ENCODE measurements at regions not wholly inside any gene's neighbourhood (a gene's known extent, or its start where the extent isn't known, plus 50 kb on each side); places are given as distances from the start of the nearest gene placed in this dataset.

- no peak for DNase-seq
- Histone ChIP-seq H3K27ac (ENCODE audit: low read depth, low read length) (no peak overlapping the region), H3K36me3 (ENCODE audit: insufficient read depth, low read length) (no peaks in the 10 kb centered on the region), H3K27me3 (ENCODE audit: insufficient read depth, low read length, poor library complexity, severe bottlenecking) (no peaks in the 10 kb centered on the region), H3K4me1 (ENCODE audit: insufficient read depth, low read length) (no peaks in the 10 kb centered on the region), H3K4me3 (ENCODE audit: low read length) (no peak overlapping the region), H3K9me3 (ENCODE audit: low read length) (no peaks in the 10 kb centered on the region)
- Mint-ChIP-seq H3K4me3 (no peak overlapping the region), H3K27me3 (peaks cover 8 to 41% of the 10 kb centered on the region in 2 donors), H3K9me3 (no peaks in the 10 kb centered on the region), H3K27ac (no peak overlapping the region), H3K4me1 (no peaks in the 10 kb centered on the region), H3K36me3 (no peaks in the 10 kb centered on the region)
- ChIA-PET CTCF (interaction anchor here (2.0 kb wide), 1 partner anchor 13 kb away, joined by 6 read pairs; no protein-coding TSS in a partner anchor), POLR2A (no interaction called here)
Observed at GRCh38 chr11:32039149-32039548, 51.7 kb upstream of the RCN1 start.

- Histone ChIP-seq H3K27ac (ENCODE audit: low read depth, low read length) (no peak overlapping the region), H3K36me3 (ENCODE audit: insufficient read depth, low read length) (no peaks in the 10 kb centered on the region), H3K4me1 (ENCODE audit: insufficient read depth, low read length) (no peaks in the 10 kb centered on the region), H3K4me3 (ENCODE audit: low read length) (no peak overlapping the region), H3K27me3 (ENCODE audit: insufficient read depth, low read length, poor library complexity, severe bottlenecking) (no peaks in the 10 kb centered on the region), H3K9me3 (ENCODE audit: low read length) (no peaks in the 10 kb centered on the region)
- Mint-ChIP-seq H3K27ac (no peak overlapping the region), H3K9me3 (no peaks in the 10 kb centered on the region), H3K27me3 (peaks cover 14 to 48% of the 10 kb centered on the region in 2 donors), H3K4me1 (peaks cover 0 to 8% (median 0%) of the 10 kb centered on the region in 3 donors), H3K36me3 (no peaks in the 10 kb centered on the region), H3K4me3 (no peak overlapping the region)
- DNase-seq, result no peak
- ChIA-PET CTCF (no interaction called here), POLR2A (no interaction called here)
Observed at GRCh38 chr11:32034680-32035079, 56.2 kb upstream of the RCN1 start.

- H3K27me3 ChIP-seq (ENCODE audit: insufficient read depth, low read length, poor library complexity, severe bottlenecking), result no peaks in the 10 kb centered on the region
- CTCF ChIA-PET, result no interaction called here
- no peak overlapping the region for H3K27ac ChIP-seq (ENCODE audit: low read depth, low read length)
- no peak overlapping the region for H3K4me3 ChIP-seq (ENCODE audit: low read length)
- no peak overlapping the region for H3K27ac Mint-ChIP-seq
- no peak overlapping the region for H3K4me3 Mint-ChIP-seq
- no peaks in the 10 kb centered on the region for H3K9me3 Mint-ChIP-seq
- H3K36me3 ChIP-seq (ENCODE audit: insufficient read depth, low read length), result no peaks in the 10 kb centered on the region
- no peaks in the 10 kb centered on the region for H3K4me1 ChIP-seq (ENCODE audit: insufficient read depth, low read length)
- H3K9me3 ChIP-seq (ENCODE audit: low read length), result no peaks in the 10 kb centered on the region
- peaks cover 15 to 48% of the 10 kb centered on the region in 2 donors for H3K27me3 Mint-ChIP-seq
- DNase-seq, result no peak
- H3K36me3 Mint-ChIP-seq, result no peaks in the 10 kb centered on the region
- peaks cover 0 to 8% (median 0%) of the 10 kb centered on the region in 3 donors for H3K4me1 Mint-ChIP-seq
- POLR2A ChIA-PET, result no interaction called here
Observed at GRCh38 chr11:32034149-32034548, 56.7 kb upstream of the RCN1 start.

DNA sequence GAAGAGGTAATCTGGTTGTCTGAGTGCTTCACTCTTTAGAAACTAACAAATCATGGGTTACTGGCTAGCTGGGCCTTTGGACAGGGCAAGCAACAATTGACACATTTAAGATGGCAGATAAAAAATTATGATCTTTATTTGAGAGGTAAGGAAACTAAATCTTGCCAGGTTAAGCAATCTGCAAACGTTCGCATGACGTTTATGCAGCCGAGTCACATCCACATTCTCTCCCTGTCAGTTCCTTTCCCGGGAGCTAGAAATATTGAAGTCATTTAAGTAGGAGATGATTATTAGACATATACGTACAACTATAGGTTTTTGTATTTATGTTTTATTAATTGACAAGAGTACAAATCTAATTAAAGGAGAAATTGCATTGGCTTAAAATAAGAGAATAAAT is 57.4 kb upstream of the RCN1 start:
- no peak overlapping the region for H3K4me3 Mint-ChIP-seq
- DNase-seq, result no peak
- Histone ChIP-seq H3K4me3 (ENCODE audit: low read length) (no peak overlapping the region), H3K4me1 (ENCODE audit: insufficient read depth, low read length) (no peaks in the 10 kb centered on the region), H3K36me3 (ENCODE audit: insufficient read depth, low read length) (no peaks in the 10 kb centered on the region), H3K27ac (ENCODE audit: low read depth, low read length) (no peak overlapping the region), H3K27me3 (ENCODE audit: insufficient read depth, low read length, poor library complexity, severe bottlenecking) (no peaks in the 10 kb centered on the region), H3K9me3 (ENCODE audit: low read length) (no peaks in the 10 kb centered on the region)
- peaks cover 0 to 8% (median 0%) of the 10 kb centered on the region in 3 donors for H3K4me1 Mint-ChIP-seq
- CTCF ChIA-PET, result no interaction called here
- H3K36me3 Mint-ChIP-seq, result no peaks in the 10 kb centered on the region
- POLR2A ChIA-PET, result no interaction called here
- H3K27me3 Mint-ChIP-seq, result peaks cover 18 to 47% of the 10 kb centered on the region in 2 donors
- H3K9me3 Mint-ChIP-seq, result no peaks in the 10 kb centered on the region
- H3K27ac Mint-ChIP-seq, result no peak overlapping the region

DNA sequence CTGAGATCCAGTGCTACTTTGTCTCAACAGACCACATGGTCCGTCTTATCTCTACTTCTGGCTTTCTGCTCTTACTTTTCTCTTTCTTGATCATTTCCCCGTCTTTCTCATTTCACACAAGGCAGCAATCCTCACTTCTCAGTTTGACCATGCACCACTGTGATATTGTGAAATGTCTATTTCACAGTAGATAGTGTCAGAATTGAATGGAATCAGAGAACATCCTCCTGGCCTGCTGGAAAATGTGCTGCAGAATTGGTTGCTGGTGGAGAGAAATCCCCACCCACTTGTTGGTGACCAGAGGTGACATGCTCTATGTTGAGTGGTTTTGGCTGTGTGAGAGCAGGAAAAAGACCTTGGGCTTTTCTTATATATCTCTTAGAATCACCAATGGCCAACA is 57.8 kb upstream of the RCN1 start:
- H3K4me3 ChIP-seq (ENCODE audit: low read length), result no peak overlapping the region
- ChIA-PET CTCF (no interaction called here), POLR2A (no interaction called here)
- no peak overlapping the region for H3K27ac Mint-ChIP-seq
- H3K36me3 ChIP-seq (ENCODE audit: insufficient read depth, low read length), result no peaks in the 10 kb centered on the region
- H3K9me3 ChIP-seq (ENCODE audit: low read length), result no peaks in the 10 kb centered on the region
- no peak overlapping the region for H3K4me3 Mint-ChIP-seq
- H3K27me3 Mint-ChIP-seq, result peaks cover 16 to 43% of the 10 kb centered on the region in 2 donors
- no peak for DNase-seq
- no peaks in the 10 kb centered on the region for H3K27me3 ChIP-seq (ENCODE audit: insufficient read depth, low read length, poor library complexity, severe bottlenecking)
- no peaks in the 10 kb centered on the region for H3K36me3 Mint-ChIP-seq
- H3K9me3 Mint-ChIP-seq, result no peaks in the 10 kb centered on the region
- no peak overlapping the region for H3K27ac ChIP-seq (ENCODE audit: low read depth, low read length)
- H3K4me1 Mint-ChIP-seq, result peaks cover 0 to 8% (median 0%) of the 10 kb centered on the region in 3 donors
- no peaks in the 10 kb centered on the region for H3K4me1 ChIP-seq (ENCODE audit: insufficient read depth, low read length)

GRCh38 chr11:32032478-32032877 is 58.4 kb upstream of the RCN1 start:
- Histone ChIP-seq H3K4me3 (ENCODE audit: low read length) (no peak overlapping the region), H3K36me3 (ENCODE audit: insufficient read depth, low read length) (no peaks in the 10 kb centered on the region), H3K4me1 (ENCODE audit: insufficient read depth, low read length) (no peaks in the 10 kb centered on the region), H3K27me3 (ENCODE audit: insufficient read depth, low read length, poor library complexity, severe bottlenecking) (no peaks in the 10 kb centered on the region), H3K27ac (ENCODE audit: low read depth, low read length) (no peak overlapping the region), H3K9me3 (ENCODE audit: low read length) (no peaks in the 10 kb centered on the region)
- Mint-ChIP-seq H3K9me3 (no peaks in the 10 kb centered on the region), H3K4me3 (no peak overlapping the region), H3K27me3 (peaks cover 15 to 40% of the 10 kb centered on the region in 2 donors), H3K36me3 (no peaks in the 10 kb centered on the region), H3K27ac (no peak overlapping the region), H3K4me1 (peaks cover 0 to 8% (median 0%) of the 10 kb centered on the region in 3 donors)
- DNase-seq, result no peak
- ChIA-PET CTCF (no interaction called here), POLR2A (no interaction called here)

- Mint-ChIP-seq H3K4me3 (no peak overlapping the region), H3K9me3 (no peaks in the 10 kb centered on the region), H3K4me1 (peaks cover 0 to 8% (median 0%) of the 10 kb centered on the region in 3 donors), H3K27ac (no peak overlapping the region), H3K27me3 (peaks cover 13 to 37% of the 10 kb centered on the region in 2 donors), H3K36me3 (no peaks in the 10 kb centered on the region)
- Histone ChIP-seq H3K4me1 (ENCODE audit: insufficient read depth, low read length) (no peaks in the 10 kb centered on the region), H3K27ac (ENCODE audit: low read depth, low read length) (no peak overlapping the region), H3K4me3 (ENCODE audit: low read length) (no peak overlapping the region), H3K9me3 (ENCODE audit: low read length) (no peaks in the 10 kb centered on the region), H3K27me3 (ENCODE audit: insufficient read depth, low read length, poor library complexity, severe bottlenecking) (no peaks in the 10 kb centered on the region), H3K36me3 (ENCODE audit: insufficient read depth, low read length) (no peaks in the 10 kb centered on the region)
- ChIA-PET POLR2A (no interaction called here), CTCF (no interaction called here)
- DNase-seq, result no peak
Observed at GRCh38 chr11:32032052-32032451, 58.8 kb upstream of the RCN1 start.

- DNase-seq, result no peak
- Histone ChIP-seq H3K27ac (ENCODE audit: low read depth, low read length) (no peak overlapping the region), H3K4me1 (ENCODE audit: insufficient read depth, low read length) (no peaks in the 10 kb centered on the region), H3K27me3 (ENCODE audit: insufficient read depth, low read length, poor library complexity, severe bottlenecking) (no peaks in the 10 kb centered on the region), H3K9me3 (ENCODE audit: low read length) (no peaks in the 10 kb centered on the region), H3K4me3 (ENCODE audit: low read length) (no peak overlapping the region), H3K36me3 (ENCODE audit: insufficient read depth, low read length) (no peaks in the 10 kb centered on the region)
- Mint-ChIP-seq H3K27ac (no peak overlapping the region), H3K36me3 (no peaks in the 10 kb centered on the region), H3K27me3 (peaks cover 13 to 41% of the 10 kb centered on the region in 2 donors), H3K4me3 (no peak overlapping the region), H3K4me1 (peaks cover 0 to 8% (median 0%) of the 10 kb centered on the region in 3 donors), H3K9me3 (no peaks in the 10 kb centered on the region)
- ChIA-PET POLR2A (no interaction called here), CTCF (no interaction called here)
Observed at GRCh38 chr11:32030875-32031503, 59.9 kb upstream of the RCN1 start.

- no peak overlapping the region for H3K27ac Mint-ChIP-seq
- CTCF ChIA-PET, result no interaction called here
- no peaks in the 10 kb centered on the region for H3K36me3 Mint-ChIP-seq
- POLR2A ChIA-PET, result no interaction called here
- no peaks in the 10 kb centered on the region for H3K4me1 ChIP-seq (ENCODE audit: insufficient read depth, low read length)
- H3K27ac ChIP-seq (ENCODE audit: low read depth, low read length), result no peak overlapping the region
- no peaks in the 10 kb centered on the region for H3K9me3 Mint-ChIP-seq
- no peak overlapping the region for H3K4me3 Mint-ChIP-seq
- peaks cover 13 to 34% of the 10 kb centered on the region in 2 donors for H3K27me3 Mint-ChIP-seq
- H3K4me3 ChIP-seq (ENCODE audit: low read length), result no peak overlapping the region
- H3K27me3 ChIP-seq (ENCODE audit: insufficient read depth, low read length, poor library complexity, severe bottlenecking), result no peaks in the 10 kb centered on the region
- peaks cover 0 to 8% (median 0%) of the 10 kb centered on the region in 3 donors for H3K4me1 Mint-ChIP-seq
- DNase-seq, result no peak
- H3K36me3 ChIP-seq (ENCODE audit: insufficient read depth, low read length), result no peaks in the 10 kb centered on the region
- H3K9me3 ChIP-seq (ENCODE audit: low read length), result no peaks in the 10 kb centered on the region
Observed at GRCh38 chr11:32029721-32030120, 61.2 kb upstream of the RCN1 start.
